Neuron (in vitro differentiated cells): ENCODE measurements at regions not wholly inside any gene's neighbourhood (a gene's known extent, or its start where the extent isn't known, plus 50 kb on each side); places are given as distances from the start of the nearest gene placed in this dataset.

Source experiments
- H2AFZ ChIP-seq: one replicate; pipeline ENCODE4 v1.6.1; 2013; ENCODE audit warnings: low read depth, mild to moderate bottlenecking, inconsistent platforms, low read length, moderate library complexity
- H3K27me3 ChIP-seq: one replicate; pipeline ENCODE4 v1.6.1; 2013; ENCODE audit warnings: low read length; ENCODE audit not compliant: insufficient read depth
- H3K36me3 ChIP-seq: one replicate; pipeline ENCODE4 v1.6.1; 2013; ENCODE audit warnings: low read length; ENCODE audit not compliant: insufficient read depth
- H3K4me1 ChIP-seq: one replicate; pipeline ENCODE4 v1.6.1; 2013; ENCODE audit warnings: low read length; ENCODE audit not compliant: insufficient read depth
- H3K4me3 ChIP-seq: 2 replicates; pipeline ENCODE4 v1.5.1; 2013; ENCODE audit warnings: mild to moderate bottlenecking, low read length, moderate library complexity
- H3K9me3 ChIP-seq: one replicate; pipeline ENCODE4 v1.6.1; 2013; ENCODE audit warnings: low read length

- Histone ChIP-seq H3K4me1 (no peaks in the 10 kb centered on the region), H3K4me3 (no peak overlapping the region), H3K9me3 (no peaks in the 10 kb centered on the region), H3K36me3 (no peaks in the 10 kb centered on the region), H3K27me3 (no peaks in the 10 kb centered on the region), H2AFZ (no peak overlapping the region)
Measured at GRCh38 chr2:167508709-167509108, 620.4 kb downstream of the XIRP2 start.

DNA sequence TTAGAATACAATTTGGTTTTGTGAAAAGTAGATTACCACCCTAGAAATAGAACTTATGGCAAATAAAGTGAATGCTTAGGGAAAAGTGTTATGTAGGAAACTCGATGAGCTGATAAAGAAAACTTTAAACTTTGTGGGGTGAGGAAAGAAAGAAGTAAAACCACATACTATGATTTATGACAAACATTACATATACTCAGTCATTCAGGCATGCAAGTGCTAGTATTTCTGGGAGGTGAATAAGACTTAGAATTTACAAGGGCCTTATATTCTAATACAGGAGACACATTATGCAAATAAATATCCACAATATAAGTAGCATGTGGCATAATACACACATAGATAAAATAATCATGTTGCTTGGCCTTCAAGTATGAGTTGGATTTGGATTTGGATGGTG lies 618.1 kb downstream of the XIRP2 start:
- no peaks in the 10 kb centered on the region for H3K9me3 ChIP-seq
- no peaks in the 10 kb centered on the region for H3K27me3 ChIP-seq
- H2AFZ ChIP-seq: no peak overlapping the region
- H3K4me3 ChIP-seq: no peak overlapping the region
- H3K4me1 ChIP-seq: no peaks in the 10 kb centered on the region
- no peaks in the 10 kb centered on the region for H3K36me3 ChIP-seq

GRCh38 chr2:167504695-167505094 lies 616.4 kb downstream of the XIRP2 start:
- Histone ChIP-seq H3K9me3 (no peaks in the 10 kb centered on the region), H3K27me3 (no peaks in the 10 kb centered on the region), H3K4me1 (no peaks in the 10 kb centered on the region), H2AFZ (no peak overlapping the region), H3K4me3 (no peak overlapping the region), H3K36me3 (no peaks in the 10 kb centered on the region)

DNA sequence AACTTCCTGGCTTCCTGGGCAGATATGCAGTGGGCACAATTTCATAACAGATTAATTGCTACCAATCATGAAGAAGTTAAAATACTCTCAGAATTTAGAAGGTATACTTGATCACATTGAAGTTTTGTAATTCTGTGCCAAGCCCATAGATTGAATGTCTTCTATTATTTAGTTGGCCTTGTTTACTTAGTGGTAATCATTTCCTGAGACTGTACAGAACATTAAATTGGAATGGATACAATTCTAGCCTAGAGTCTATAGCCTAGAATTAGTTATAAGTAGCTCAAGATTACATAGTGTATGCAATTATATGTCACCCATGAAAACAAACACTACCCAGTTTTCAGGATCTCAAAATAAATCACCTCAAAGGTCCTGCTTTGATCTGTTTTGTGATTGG lies 615.8 kb downstream of the XIRP2 start:
- Histone ChIP-seq H2AFZ (no peak overlapping the region), H3K9me3 (no peaks in the 10 kb centered on the region)

DNA sequence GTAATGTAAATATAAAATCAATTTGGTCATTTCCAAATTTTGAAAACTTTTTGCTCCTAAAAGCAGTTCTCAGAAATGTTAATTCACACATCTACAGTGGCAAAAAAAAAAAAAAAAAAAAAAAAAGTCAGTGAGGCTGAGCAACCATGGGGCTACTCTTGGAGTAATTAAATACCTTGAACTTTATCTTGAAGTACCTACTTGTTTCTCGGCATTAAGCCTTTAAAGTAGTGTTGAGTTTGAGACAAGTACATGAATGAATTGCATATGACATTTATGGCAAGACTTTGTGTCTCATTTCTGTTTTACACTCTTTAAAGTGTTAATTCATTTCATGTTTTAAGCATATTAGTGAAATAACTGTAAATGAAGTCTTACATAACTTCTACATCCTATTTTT lies 613.3 kb downstream of the XIRP2 start:
- Histone ChIP-seq H3K27me3 (no peaks in the 10 kb centered on the region), H3K4me1 (no peaks in the 10 kb centered on the region), H3K9me3 (no peaks in the 10 kb centered on the region), H2AFZ (no peak overlapping the region), H3K36me3 (no peaks in the 10 kb centered on the region), H3K4me3 (no peak overlapping the region)

More for the DNA sequence above, 615.8 kb downstream of the XIRP2 start:
- H3K4me1 ChIP-seq: no peaks in the 10 kb centered on the region
- H3K4me3 ChIP-seq: no peak overlapping the region
- H3K36me3 ChIP-seq: no peaks in the 10 kb centered on the region
- H3K27me3 ChIP-seq: no peaks in the 10 kb centered on the region

GRCh38 chr2:167493862-167494261 lies 605.6 kb downstream of the XIRP2 start:
- Histone ChIP-seq H3K9me3 (no peaks in the 10 kb centered on the region), H3K4me3 (no peak overlapping the region), H3K4me1 (no peaks in the 10 kb centered on the region), H3K36me3 (no peaks in the 10 kb centered on the region), H2AFZ (no peak overlapping the region), H3K27me3 (no peaks in the 10 kb centered on the region)

GRCh38 chr2:167492486-167492885 lies 604.2 kb downstream of the XIRP2 start:
- Histone ChIP-seq H2AFZ (no peak overlapping the region), H3K36me3 (no peaks in the 10 kb centered on the region), H3K4me3 (no peak overlapping the region), H3K4me1 (no peaks in the 10 kb centered on the region), H3K27me3 (no peaks in the 10 kb centered on the region), H3K9me3 (no peaks in the 10 kb centered on the region)

DNA sequence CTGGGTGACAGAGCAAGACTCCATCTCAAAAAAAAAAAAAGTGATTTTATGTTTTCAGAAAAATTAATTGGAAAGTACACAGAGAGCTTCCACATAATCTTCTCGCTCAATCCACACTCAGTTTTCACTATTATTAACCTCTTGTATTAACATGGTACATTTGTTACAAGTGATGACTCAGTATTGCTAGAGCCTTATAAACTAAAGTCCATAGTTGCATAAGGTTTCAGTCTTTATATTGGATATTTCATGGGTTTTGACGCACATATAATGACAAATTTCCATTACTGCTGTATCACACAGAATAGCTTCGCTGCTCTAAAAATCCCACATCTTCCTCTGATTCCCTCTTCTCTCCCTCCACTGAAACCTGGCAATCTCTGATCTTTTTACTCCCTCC lies 603.5 kb downstream of the XIRP2 start:
- Histone ChIP-seq H2AFZ (no peak overlapping the region), H3K4me3 (no peak overlapping the region), H3K36me3 (no peaks in the 10 kb centered on the region), H3K9me3 (no peaks in the 10 kb centered on the region), H3K4me1 (no peaks in the 10 kb centered on the region), H3K27me3 (no peaks in the 10 kb centered on the region)

DNA sequence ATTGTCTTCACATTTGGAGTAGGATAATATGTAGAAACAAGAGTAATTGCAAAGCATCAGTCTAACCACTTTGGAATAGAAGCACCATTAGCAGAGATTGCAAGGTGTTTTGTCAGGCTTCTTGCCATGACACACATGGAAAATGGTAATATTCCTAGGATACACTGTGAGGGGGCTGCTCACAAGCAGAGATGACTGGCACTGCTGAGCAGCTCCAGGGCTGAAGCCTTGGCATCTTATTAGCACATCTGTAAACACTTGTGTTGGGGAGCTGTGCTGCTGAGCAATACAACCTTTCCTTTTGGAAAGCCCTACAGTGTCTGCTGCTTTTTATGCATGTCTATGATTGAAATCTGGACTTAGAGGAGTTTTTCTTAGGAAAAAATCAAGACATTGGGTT lies 602.2 kb downstream of the XIRP2 start:
- H3K27me3 ChIP-seq: no peaks in the 10 kb centered on the region
- H3K36me3 ChIP-seq: no peaks in the 10 kb centered on the region
- H3K4me1 ChIP-seq: no peaks in the 10 kb centered on the region
- H3K4me3 ChIP-seq: no peak overlapping the region
- no peaks in the 10 kb centered on the region for H3K9me3 ChIP-seq
- no peak overlapping the region for H2AFZ ChIP-seq

- Histone ChIP-seq H3K36me3 (no peaks in the 10 kb centered on the region), H2AFZ (no peak overlapping the region), H3K4me1 (no peaks in the 10 kb centered on the region), H3K9me3 (no peaks in the 10 kb centered on the region), H3K4me3 (no peak overlapping the region), H3K27me3 (no peaks in the 10 kb centered on the region)
Measured at GRCh38 chr2:167489325-167489724, 601.0 kb downstream of the XIRP2 start.

DNA sequence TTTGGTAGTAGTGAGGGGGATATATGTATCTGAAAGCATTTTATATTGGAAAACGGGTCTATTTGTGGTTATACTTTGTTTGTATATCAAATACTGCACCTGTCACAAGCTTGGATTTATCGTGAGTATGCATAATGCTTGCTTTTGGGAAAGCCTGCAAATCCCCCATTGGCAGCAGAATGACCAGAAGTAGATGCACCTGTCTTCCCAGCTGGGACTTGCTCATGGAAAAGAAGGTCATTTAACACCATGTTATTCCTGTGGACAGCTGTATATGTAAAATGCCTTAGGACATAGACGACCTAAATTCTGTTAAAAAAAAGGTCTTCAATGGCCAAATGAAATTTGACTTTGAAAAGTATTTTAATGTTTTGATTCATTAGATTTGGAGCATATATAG lies 599.4 kb downstream of the XIRP2 start:
- H2AFZ ChIP-seq: no peak overlapping the region

DNA sequence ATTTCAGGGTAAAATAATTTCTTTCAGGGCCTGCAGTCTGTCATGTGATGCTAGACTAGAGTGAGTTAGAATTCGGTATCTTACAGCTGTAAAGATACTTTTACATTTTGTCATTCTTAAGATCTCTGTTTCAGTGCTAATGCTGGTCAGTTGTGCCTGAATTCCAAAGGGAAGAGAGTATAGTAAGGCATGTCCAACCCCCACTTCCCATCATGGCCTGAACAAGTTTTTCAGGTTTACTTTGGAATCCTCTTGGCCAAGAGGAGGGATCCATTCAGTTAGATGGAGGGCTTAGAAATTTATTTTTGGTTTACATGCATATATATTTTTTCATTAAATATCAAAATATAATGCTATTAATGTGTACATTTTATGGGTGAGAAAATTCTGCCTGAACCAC lies 596.6 kb downstream of the XIRP2 start:
- H3K4me3 ChIP-seq: no peak overlapping the region

More for the DNA sequence above, 599.4 kb downstream of the XIRP2 start:
- no peaks in the 10 kb centered on the region for H3K36me3 ChIP-seq
- no peak overlapping the region for H3K4me3 ChIP-seq
- H3K27me3 ChIP-seq: no peaks in the 10 kb centered on the region
- no peaks in the 10 kb centered on the region for H3K9me3 ChIP-seq
- H3K4me1 ChIP-seq: no peaks in the 10 kb centered on the region

GRCh38 chr2:167480986-167481309 lies 592.7 kb downstream of the XIRP2 start:
- H3K9me3 ChIP-seq: no peaks in the 10 kb centered on the region
- H3K4me1 ChIP-seq: peaks cover 13% of the 10 kb centered on the region
- H2AFZ ChIP-seq: no peak overlapping the region
- no peaks in the 10 kb centered on the region for H3K36me3 ChIP-seq
- H3K27me3 ChIP-seq: no peaks in the 10 kb centered on the region
- H3K4me3 ChIP-seq: no peak overlapping the region

More for the DNA sequence above, 596.6 kb downstream of the XIRP2 start:
- H3K27me3 ChIP-seq: no peaks in the 10 kb centered on the region
- H3K4me1 ChIP-seq: peaks cover 8% of the 10 kb centered on the region
- no peak overlapping the region for H2AFZ ChIP-seq
- no peaks in the 10 kb centered on the region for H3K9me3 ChIP-seq
- no peaks in the 10 kb centered on the region for H3K36me3 ChIP-seq

DNA sequence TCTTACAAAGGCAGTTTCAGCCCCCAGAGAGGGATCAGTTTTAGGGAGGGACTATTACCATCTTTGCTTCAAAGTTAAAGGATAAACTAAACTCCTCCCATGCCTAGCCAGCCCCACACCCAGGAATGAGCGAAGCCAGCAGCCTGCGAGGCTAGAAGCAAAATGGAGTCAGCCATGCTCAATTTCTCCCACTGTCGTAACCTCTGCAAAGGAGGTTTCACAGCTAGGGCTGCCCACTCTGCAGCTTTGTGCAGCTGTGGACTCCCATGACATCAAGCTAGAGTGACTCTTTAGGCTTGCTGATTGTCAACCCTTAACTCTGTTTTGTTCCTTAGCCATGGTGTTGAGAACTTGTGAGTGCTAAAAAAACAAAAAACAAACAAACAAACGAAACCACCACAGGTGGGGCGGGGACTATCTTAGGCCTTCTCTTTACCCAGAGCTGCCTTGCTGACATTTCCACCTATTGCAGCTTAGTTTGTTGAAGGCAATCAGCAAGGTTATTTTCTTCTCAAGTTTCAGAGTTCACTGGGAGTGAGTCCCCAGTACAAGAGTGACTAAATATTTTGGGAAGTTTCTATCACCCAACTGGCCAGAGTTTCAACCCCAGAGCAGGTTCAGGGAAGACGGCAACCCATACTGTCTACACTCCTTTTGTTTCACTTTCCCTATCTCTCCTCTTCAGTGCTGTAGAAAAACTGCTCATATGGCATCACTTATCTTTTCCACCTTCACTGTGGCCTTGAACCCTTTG lies 592.1 kb downstream of the XIRP2 start:
- no peaks in the 10 kb centered on the region for H3K9me3 ChIP-seq
- H3K36me3 ChIP-seq: no peaks in the 10 kb centered on the region
- H3K27me3 ChIP-seq: no peaks in the 10 kb centered on the region
- peaks cover 17% of the 10 kb centered on the region for H3K4me1 ChIP-seq
- no peak overlapping the region for H3K4me3 ChIP-seq
- H2AFZ ChIP-seq: no peak overlapping the region
